ENCODE measurements at regions not wholly inside any gene's neighbourhood (a gene's known extent, or its start where the extent isn't known, plus 50 kb on each side); places are given as distances from the start of the nearest gene placed in this dataset.

DNA sequence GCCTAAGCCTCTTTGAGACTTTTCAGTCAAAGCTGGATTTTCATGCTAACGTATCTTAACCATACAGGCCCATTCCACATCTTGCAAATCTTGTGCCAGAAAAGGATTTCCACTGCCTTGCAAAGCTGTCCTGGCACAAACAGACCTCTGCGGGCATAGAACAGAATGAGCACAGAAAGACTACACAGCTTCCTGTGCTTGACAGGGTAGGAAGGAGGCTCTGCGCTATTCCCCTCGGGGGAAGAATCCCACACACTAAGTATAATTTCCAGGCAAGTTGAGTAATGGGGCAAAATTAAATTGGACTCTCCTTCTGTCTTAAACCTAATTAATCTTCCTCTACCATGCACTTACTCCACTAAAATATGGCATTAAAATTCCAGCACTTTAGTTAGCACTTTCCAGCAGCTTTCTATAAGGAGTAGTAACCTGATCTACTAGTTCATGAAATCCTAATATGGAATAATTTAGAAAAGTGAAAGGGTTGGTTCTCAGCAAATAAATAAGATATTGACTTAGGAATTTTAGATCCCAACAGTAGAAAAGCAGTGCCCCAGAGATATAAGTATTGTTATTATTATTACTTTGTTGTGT, 532.1 kb upstream of the JAG1 start:
- TF ChIP-seq, protein P1, sequence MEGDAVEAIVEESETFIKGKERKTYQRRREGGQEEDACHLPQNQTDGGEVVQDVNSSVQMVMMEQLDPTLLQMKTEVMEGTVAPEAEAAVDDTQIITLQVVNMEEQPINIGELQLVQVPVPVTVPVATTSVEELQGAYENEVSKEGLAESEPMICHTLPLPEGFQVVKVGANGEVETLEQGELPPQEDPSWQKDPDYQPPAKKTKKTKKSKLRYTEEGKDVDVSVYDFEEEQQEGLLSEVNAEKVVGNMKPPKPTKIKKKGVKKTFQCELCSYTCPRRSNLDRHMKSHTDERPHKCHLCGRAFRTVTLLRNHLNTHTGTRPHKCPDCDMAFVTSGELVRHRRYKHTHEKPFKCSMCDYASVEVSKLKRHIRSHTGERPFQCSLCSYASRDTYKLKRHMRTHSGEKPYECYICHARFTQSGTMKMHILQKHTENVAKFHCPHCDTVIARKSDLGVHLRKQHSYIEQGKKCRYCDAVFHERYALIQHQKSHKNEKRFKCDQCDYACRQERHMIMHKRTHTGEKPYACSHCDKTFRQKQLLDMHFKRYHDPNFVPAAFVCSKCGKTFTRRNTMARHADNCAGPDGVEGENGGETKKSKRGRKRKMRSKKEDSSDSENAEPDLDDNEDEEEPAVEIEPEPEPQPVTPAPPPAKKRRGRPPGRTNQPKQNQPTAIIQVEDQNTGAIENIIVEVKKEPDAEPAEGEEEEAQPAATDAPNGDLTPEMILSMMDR (IDR thresholded peaks at IDR 0.05): no peak
- TF ChIP-seq POLR2A (IDR thresholded peaks at IDR 0.05): no peak
